HG03045 (cell line): ENCODE measurements at regions not wholly inside any gene's neighbourhood (a gene's known extent, or its start where the extent isn't known, plus 50 kb on each side); places are given as distances from the start of the nearest gene placed in this dataset.
"Not testable (repeated sequence)": the region's sequence is repeated elsewhere in the genome, so short reads cannot be mapped to it uniquely, and the experiment has no call there.

Source experiments
- ATAC-seq: cut with Tn5 transposase; IDR thresholded peaks from one replicate; pipeline ENCODE4 v1.9.1; 2021; ENCODE audit warnings: mild to moderate bottlenecking, moderate library complexity; ENCODE audit not compliant: unreplicated experiment

DNA sequence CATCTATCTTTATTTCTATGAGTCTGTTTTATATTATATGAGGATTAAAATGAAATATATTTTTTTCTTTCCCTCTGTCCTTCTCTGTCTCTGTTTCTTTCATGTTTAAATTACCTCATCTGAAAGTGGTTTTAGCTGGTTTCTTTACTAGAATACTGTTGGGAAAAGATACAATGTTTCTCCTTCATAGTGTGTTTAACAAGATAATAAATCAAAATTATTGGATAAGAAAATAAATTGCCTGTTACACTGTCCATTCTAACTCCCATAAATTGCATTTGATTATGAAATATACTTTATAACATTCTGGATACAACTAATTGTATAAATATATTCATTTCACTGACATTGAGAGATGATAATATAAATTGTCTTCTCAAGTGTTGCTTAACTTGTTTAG lies 1168.0 kb downstream of the PLA2G4A start:
- no peak for ATAC-seq

DNA sequence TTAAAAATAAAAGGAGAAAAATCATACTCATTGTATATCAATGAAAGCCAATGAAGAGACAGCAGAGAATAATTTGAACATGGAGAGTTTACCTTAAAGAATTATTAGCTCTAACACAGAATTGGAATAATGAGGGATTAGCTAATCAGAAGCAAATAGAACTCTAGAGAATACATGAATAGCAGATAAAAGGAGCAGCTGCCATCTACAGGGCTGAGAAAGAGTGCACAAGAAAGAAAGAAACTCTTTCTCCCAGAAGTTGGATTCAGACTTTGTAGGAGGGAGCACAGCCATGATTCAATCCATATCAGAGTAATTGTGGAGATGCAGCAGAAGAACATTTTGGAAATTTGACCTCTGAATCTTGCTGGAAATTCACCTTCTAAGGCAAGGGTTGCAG lies 1171.2 kb downstream of the PLA2G4A start:
- no peak for ATAC-seq

DNA sequence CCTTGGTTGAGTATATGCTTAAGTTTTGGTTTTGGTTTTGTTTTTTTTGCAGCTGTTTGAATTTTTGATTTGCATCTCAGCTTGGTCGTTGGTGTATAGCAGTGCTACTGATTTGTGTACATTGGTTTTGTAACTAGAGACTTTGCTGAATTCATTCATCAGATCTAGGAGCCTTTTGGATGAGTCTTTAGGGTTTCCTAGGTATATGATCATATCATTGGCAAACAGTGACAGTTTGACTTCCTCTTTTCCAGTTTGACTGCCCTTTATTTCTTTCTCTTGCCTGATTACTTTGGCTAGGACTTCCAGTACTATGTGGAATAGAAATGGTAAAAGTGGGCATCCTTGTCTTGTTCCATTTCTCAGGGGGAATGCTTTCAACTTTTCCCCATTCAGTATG lies 1174.9 kb downstream of the PLA2G4A start:
- not testable (repeated sequence) for ATAC-seq

DNA sequence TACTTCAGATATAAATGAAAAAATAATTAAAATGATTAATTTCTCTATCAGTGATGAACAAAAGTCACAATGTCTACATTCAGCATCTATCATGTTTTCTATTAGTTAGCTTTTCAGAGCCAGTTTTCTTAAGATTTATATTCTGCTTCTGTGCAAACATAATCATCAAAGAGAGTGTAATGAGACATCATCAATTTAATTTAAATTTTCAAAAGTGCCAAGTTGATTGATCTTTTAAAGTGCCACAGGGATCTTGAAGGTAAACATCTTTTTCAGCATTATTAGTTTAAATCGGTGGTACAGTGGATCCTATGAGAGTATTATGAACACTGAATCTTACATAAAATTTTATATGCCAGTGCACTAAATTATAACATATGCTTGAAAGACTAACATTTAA lies 1176.1 kb downstream of the PLA2G4A start:
- ATAC-seq, result no peak

DNA sequence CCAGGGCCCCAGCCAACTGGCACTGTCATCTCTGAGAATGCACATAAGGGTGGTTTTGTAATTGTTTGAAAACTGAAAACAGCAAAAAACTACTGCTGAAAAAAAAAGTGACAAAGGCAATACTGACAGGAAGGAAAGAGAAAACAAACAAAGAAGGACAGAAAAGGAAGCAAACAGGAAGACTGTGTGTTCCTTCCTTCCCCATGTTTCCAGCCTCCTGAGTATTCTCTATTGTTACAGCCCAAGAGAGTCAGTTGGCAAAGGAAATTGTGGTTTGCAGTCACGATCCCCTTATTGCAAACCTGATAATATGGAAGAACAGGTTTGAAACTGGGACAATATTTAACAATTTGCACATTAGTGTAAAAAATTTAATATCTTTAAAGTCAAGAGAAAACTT lies 1177.6 kb downstream of the PLA2G4A start:
- no peak for ATAC-seq

DNA sequence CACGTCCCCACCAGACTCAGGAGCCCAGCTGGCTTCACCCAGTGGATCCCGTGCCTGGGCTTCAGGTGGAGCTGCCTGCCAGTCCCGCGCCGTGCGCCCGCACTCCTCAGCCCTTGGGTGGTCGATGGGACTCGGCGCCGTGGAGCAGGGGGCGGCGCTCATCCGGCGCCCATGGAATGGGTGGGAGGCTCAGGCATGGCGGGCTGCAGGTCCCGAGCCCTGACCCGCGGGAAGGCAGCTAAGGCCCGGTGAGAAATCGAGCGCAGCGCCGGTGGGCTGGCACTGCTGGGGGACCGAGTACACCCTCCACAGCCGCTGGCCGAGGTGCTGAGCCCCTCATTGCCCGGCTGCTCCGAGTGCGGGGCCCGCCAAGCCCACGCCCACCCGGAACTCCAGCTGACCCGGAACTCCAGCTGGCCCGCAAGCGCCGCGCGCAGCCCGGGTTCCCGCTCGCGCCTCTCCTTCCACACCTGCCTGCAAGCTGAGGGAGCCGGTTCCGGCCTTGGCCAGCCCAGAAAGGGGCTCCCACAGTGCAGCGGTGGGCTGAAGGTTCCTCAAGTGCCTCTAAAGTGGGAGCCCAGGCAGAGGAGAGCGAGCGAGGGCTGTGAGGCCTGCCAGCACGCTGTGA lies 1184.6 kb downstream of the PLA2G4A start:
- ATAC-seq, result not testable (repeated sequence)

DNA sequence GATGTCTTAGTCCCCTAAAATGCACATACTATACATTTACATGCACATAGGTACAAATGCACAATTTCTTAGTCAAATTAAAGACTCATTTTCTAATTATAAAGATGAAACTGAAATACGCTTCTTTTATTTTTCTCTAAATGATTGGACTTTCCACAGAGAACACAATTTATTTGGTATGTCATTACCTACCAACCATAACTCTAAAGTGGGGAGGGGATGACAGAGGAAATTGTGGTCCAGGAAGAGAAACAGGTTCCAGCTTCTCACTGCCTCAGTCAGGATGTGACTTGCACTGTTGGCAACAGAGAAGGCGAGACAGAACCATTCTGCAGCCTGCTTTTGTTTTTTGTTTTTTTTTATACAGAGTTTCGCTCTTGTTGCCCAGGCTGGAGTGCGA lies 1189.2 kb downstream of the PLA2G4A start:
- ATAC-seq, result no peak

DNA sequence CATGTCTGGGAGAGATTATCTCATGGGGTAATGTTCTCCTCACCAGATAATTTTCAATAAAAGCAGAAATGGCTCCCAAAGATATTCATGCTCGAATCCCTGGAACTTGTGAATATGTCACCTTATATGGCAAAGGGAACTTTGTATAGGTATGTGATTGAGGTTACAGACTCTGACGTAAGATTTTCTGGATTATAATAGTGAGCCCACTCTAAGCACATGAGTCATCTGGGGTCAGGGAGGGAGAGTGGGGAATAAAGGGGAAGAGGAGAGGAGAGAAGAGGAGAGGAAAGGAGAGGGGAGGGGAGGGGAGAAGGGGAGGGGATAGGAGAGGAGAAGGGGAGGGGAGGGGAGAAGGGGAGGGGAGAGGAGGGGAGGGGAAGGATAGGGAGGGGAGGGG lies 1193.9 kb downstream of the PLA2G4A start:
- ATAC-seq, result no peak

DNA sequence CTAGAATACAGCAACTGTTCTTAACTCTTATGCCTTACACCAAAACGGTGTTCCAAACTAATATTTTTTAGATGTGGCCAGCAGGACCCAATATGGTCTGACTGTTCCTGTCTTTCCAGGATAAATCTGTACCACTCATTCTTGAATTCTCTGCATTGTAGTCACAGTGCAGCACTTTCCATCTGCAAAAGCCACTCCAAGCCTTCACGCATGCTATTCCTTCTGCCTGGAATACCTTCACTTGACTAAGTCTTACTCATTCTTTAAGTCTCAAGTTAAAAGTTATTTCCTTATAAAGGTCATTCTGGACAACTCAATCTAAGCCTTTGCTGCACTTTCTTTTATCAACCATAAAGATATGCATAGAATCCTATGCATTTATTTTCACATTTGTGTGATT lies 1194.5 kb downstream of the PLA2G4A start:
- no peak for ATAC-seq

DNA sequence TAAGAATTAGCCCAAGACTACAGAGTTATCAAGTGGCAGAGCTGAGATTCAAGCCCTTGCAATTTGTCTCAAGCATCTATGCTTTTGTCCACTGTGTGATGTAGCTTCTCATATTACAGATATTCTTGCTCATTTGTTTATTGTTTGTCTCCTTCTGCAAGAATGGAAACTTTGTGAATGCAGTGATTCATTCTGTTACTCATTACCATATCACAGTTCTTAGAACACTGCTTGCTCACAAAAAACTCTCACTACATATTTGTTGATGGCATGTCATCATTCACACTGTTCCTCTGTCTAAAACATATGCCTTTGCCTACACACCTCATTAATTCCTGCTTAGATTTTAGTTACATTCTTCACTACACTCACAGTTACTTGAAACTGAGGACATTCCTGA lies 1198.9 kb downstream of the PLA2G4A start:
- ATAC-seq, result peak; percentile 69

DNA sequence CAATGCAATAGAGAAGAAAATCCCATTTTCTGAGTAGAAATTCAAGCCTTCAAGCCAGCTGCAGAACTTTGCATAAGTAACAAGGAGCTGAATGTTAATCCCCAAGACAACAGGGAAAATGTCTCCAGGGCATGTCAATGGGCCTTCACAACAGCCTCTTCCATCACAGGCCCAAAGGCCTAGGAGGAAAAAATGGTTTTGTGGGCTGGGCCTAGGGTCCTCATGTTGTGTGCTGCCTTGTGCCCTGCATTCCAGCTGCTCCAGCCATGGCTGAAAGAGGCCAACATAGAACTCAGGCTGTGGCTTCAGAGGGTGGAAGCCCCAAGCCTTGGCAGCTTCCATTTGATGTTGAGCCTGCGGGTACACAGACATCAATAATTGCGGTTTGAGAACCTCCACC lies 1208.8 kb downstream of the PLA2G4A start:
- ATAC-seq, result not testable (repeated sequence)

DNA sequence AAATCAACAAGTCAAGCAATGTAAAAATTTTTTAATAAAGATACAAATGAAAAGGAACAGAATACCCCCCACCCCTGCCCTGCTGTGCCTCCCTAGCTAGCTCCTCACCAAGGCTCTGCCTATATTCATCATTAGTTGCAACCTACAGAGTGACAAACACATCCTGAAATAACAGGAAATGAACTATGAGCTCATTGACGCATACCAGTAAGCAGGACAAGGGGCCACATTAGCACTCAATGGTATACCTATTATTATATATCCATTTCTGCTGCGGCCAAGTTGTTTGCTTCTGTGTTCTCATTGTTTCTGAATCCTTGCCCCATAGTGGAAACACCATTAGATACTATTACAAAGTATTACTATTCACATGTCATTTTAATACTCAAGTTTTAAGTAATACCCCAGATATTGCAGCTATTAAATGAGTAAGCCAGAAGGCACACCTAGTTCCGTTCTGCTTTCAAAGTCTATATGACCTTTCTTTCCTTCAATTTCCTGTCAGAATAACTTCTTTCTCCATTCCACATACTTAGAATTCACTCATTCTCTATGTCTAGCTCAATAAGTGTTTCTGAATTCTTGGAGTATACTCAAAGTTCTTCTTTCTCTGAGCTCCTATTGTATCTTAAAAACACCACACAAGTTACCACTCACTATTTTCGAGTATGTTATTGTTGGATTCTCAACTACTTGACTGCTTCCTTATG lies 1214.9 kb downstream of the PLA2G4A start:
- no peak for ATAC-seq

DNA sequence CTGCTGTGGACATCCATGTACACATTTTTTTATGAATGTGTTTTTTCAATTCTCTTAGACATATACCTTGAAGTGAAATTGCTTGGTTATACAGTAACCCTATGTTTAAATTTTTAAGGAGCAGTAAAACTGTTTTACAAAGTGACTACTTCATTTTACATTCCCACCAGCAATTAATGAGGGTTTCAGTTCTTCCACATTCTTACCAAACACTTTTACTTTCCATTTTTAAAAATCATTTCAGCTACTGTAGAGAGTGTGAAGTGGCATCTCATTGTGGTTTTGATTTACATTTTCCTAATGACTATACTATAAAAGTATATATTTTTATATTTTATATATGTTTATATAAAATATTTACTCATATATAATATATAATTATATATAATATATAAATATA lies 1221.5 kb downstream of the PLA2G4A start:
- no peak for ATAC-seq

DNA sequence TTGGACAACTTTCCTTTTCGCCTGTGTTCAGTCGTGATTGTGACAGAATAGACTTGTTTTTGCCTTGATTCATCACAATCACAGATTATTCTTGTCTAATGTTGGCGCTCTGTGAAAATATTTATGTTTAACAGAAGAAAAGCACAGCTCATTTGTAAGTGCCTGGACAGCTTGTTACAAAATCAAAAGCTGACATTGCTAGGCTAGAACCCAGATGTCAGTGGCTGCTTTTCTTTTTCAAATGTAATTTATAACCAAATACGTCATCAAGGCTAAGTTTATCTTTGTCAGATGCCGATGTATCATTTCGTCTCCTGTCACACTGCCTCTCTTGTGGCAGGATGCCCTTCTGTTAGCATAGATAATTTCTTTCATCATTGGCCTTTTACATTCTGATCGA lies 1227.3 kb downstream of the PLA2G4A start:
- ATAC-seq, result no peak

DNA sequence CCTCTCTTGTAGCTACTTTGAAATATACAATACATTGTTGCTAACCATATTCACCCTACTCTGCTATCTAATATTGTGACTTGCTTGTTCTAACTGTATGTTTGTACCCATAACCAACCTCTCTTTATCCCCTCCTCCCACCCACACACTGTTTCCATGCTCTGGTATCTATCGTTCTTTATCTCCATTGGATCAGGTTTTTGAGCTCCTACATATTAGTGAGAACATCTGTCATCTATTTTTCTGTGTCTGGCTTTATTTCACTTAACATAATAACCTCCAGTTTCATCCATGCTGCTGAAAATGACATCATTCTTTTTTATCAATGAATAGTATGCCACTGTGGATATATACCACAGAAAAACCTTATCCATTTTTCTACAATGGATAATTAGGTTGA lies 1230.1 kb downstream of the PLA2G4A start:
- ATAC-seq, result no peak

DNA sequence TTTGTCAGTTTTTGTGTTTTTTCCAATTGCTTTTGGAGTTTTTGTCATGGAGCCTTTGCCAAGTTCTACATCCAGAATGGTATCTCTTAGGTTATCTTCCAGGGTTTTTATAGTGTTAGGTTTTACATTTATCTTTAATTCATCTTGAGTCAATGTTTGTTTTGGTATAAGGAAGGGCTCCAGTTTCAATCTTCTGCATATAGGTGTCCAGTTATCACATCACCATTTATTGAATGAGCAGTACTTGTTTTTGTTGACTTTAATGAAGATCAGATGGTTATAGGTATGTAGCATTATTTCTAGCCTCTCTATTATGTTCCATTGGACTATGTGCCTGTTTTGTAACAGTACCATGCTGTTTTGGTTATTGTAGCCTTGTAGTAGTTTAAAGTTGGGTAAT lies 1233.1 kb downstream of the PLA2G4A start:
- no peak for ATAC-seq

DNA sequence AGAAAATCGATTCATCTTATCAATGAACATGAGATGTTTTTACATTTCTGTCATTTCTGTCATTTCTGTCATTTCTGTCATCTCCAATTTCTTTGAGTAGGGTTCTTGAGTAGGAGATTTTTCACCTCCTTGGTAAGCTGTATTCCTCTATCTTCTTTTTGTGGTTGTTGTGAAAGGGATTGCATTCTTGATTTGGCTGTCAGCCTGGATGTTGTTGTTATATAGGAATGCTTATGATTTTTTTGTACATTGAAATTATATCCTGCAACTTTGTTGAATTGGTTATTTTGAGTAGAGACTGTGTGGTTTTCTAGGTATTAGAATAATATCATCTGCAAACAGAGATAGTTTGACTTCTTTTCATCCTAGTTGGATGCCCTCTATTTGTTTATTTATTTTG lies 1233.7 kb downstream of the PLA2G4A start:
- ATAC-seq, result no peak

DNA sequence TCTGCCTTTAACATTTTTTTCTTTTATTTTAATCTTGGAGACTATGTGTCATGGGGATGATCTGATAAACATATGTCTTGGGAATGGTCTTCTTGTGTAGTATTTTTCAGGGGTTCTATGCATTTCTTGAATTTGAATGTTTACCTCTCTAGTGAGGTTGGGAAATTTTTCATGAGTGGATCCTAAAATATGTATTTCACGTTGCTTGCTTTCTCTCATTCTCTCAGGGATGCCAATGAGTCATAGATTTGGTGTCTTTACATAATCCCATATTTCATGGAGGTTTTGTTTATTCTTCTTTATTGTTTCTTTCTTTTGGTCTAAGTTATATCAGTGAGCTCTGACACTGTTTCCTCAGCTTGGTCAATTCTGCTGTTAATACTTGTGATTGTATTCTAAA lies 1237.2 kb downstream of the PLA2G4A start:
- ATAC-seq, result no peak

DNA sequence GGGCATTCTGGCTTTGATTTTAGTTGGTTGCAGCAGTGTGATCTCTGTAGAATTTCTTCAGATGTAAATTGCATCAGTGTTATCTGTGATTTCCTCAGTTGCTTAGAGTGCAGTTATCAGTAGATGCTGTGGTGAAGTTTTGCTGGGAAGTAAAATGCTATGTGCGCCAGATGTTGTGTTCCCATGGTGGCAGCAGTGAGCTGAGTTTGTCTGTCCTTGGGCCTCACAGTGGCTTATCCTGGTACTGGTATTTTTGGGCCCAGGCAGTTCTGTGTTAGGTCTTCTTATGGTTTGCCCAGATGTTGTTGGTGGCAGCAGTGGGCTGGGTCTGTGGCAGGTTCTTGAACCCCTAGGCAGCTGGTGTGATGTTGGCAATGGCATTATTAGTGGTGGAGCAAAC lies 1242.1 kb downstream of the PLA2G4A start:
- ATAC-seq, result no peak

DNA sequence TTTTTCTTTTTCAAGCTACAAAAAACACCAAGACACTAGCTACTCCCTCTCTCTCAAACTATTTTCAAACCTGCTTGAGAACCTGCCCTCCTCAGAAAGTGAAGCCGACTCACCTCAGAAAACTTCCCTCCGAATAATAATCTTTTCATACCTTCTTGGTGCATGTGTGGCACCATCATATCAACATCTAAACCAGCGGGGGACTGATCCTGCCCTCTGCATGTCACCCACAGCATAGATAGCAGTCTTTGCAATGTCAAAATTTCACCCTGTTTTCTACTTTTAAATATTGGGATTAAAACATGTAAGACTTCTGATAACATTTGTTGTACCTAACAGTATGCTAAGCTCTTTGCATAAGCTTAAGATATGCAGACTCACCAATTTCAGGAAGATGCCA lies 1260.3 kb downstream of the PLA2G4A start:
- no peak for ATAC-seq

DNA sequence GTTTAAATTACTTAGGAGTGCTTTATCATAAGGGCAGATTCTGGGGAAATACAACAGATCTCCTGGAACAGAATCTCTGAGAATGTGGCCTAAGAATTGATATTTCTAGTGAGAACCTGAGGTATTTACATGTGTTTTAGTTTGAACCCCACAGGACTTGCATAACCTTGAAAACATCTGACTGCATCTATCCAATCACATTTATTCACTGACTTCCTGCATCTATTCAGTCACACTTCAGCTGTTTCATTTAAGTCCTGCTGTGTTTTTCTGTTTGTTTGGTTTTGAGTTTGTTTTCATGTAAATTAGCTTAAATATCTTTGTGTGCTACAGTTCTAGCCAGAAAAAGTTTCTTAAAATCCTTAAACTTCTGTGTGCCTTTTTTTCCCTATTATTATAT lies 1260.7 kb downstream of the PLA2G4A start:
- no peak for ATAC-seq

DNA sequence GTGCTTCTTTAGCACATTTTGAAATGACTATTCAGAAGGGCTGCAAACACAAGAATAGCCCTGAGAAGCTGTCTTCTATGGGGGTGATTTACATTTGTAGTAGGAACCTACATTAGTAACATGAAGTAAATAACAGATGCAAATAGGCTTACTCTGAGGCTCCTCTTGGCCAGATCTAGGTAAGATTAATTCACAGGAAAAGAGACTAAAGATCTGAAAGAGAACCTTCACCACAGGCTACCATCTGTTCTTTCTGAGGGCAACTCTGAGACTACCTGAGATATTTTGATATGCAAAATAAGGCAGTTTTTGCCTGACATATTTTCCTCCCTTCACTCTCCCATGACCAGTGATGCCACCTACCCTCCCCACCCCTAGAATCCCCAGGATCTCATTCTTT lies 1267.8 kb downstream of the PLA2G4A start:
- no peak for ATAC-seq

DNA sequence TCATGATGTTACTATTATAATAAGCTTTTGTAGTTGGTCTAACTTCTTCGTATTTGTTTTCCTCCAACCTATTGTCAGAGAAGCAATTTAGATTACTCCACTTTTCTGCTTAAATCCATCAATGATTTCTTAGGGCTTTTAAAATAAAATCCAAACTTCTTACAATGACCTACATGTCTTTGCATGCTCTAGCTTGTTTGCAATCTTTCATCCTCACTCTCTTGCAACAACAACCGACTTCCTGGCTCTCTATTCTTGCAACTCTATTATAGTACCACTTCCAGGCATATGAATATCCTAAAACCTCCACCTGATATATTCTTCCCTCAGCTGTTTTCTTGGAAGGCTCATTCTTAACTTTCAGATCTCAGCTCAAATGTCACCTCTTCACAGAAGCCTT lies 1288.7 kb downstream of the PLA2G4A start:
- no peak for ATAC-seq
